ENCODE measurements at regions not wholly inside any gene's neighbourhood (a gene's known extent, or its start where the extent isn't known, plus 50 kb on each side); places are given as distances from the start of the nearest gene placed in this dataset.

- TF ChIP-seq CTCF (conservative IDR thresholded peaks at IDR 0.05; ENCODE audit: low read depth in 2 of 2) (no peak), EZH2phosphoT487 (IDR thresholded peaks at IDR 0.05; ENCODE audit: unreplicated experiment) (no peak), POLR2AphosphoS5 (IDR thresholded peaks at IDR 0.05; ENCODE audit: low read depth) (no peak), ETS1 (IDR thresholded peaks at IDR 0.05) (no peak), EZH2 (IDR thresholded peaks at IDR 0.05; ENCODE audit: low read depth, unreplicated experiment) (no peak), REST (IDR thresholded peaks at IDR 0.05; ENCODE audit: unreplicated experiment) (no peak), ZNF462 (CRISPR knock-in tag; IDR thresholded peaks at IDR 0.05) (no peak), CREB1 (CRISPR knock-in tag; IDR thresholded peaks at IDR 0.05; ENCODE audit: low read depth) (no peak), ZNF331 (CRISPR knock-in tag; IDR thresholded peaks at IDR 0.05; ENCODE audit: low read depth) (no peak)
Measured at GRCh38 chr5:3481175-3481574, 114.5 kb upstream of the IRX1 start.
